ENCODE measurements at regions not wholly inside any gene's neighbourhood (a gene's known extent, or its start where the extent isn't known, plus 50 kb on each side); places are given as distances from the start of the nearest gene placed in this dataset.
"Not testable (repeated sequence)": the region's sequence is repeated elsewhere in the genome, so short reads cannot be mapped to it uniquely, and the experiment has no call there.

DNA sequence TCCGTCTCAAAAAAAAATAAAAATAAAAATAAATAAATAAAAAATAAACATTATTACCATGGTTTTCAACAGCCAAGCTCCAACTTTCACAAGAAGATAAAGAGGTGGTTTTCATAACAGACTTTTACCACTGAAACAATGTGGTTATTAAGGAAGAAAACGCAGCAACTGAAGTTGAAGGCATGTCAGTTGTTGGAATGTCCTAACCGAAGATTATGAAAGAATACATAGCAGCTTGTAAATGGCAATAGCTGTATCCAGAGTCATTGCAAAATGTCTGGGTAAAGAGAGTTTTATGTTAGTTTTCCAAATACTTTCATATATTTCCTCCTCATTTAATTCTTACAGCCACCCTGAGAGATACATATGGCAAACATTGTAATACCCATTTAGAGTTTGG, 161.6 kb upstream of the MARCKS start:
- DNase-seq (ENCODE audit: low read depth in 2 of 2) = no peak

DNA sequence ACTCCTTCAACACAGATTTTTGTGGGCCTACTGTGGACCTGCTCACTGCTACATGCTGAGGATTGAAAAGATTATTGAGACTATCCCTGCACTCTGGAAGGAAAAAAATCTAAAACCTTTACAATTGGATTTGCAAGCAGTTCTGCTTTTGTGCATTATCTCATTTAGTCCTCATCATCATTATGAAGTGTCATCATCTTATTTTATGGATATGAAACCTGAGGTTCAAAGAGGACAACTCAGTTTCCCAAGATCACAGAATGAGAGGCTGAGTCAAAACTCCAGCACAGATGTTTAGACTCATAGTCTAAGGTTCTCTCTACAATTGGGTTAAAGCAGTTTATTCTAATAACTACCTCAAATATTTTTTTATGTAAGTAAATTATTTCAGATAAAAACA, 160.2 kb upstream of the MARCKS start:
- DNase-seq (ENCODE audit: low read depth in 2 of 2) = no peak

- no peak for DNase-seq (ENCODE audit: low read depth in 2 of 2)
These were observed 159.3 kb upstream of the MARCKS start for GRCh38 chr6:113697632-113698410.

DNA sequence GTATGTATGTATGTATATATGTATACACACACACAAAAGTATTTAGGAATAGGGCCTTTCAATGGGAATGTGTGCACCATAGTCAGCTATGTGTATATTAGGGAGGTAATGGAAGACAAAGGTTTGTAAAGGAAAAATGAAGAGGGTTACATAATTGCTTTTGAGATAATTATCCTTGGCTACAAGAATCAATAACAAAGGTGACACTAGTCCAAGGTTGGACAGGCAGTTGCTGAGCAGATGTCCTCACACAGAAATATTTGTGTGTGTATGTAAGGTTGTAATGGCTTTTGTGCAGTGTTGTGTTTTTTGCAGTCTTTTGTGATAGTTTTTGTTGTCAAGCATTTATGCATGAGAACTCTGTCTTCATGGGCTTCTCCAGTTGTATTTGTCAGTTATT, 157.9 kb upstream of the MARCKS start:
- no peak for DNase-seq (ENCODE audit: low read depth in 2 of 2)

- no peak for DNase-seq (ENCODE audit: low read depth in 2 of 2)
These were observed 155.4 kb upstream of the MARCKS start for GRCh38 chr6:113701552-113702254.

DNA sequence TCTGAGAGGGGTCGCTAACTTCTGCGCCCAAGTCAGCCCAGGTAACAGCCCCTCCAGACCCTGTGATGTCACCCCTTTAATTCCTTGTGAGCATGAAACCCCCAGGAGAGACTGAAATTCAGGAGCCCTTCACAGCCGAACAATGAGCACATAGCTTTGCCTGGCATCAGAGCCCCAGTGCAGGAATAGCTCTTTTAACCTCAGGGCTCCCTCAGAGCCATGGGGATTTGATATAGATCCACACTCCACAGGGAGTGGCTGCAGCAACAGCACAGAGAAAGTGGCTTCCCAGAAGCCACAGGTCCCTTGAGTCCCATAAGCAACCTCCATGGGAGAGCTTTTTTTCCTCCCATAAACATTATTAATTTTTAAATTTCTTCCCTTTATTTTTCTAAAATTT, 150.0 kb upstream of the MARCKS start:
- DNase-seq (ENCODE audit: low read depth in 2 of 2) = no peak

GRCh38 chr6:113709936-113710509, 147.1 kb upstream of the MARCKS start:
- no peak for DNase-seq (ENCODE audit: low read depth in 2 of 2)

DNA sequence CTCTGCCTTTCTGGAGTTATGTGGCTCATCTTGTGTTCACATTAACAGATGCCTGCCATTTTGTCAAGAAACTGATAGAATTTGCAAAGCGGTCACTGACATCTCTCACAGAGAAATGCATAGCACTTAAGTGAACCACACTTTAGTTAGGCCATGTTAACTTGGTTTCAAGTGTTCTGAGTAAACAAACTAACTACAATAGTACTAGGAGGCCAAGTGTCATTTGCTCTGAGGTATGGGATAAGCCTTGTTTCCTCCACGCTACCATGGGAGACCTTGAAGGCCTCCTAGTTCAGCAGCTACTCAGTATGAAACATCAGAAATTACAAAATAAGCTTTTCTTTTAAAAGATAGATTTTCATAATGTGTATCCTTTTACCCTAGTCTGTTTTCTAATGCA, 143.5 kb upstream of the MARCKS start:
- no peak for DNase-seq (ENCODE audit: low read depth in 2 of 2)

GRCh38 chr6:113718588-113718987, 138.6 kb upstream of the MARCKS start:
- no peak for DNase-seq (ENCODE audit: low read depth in 2 of 2)

- no peak for DNase-seq (ENCODE audit: low read depth in 2 of 2)
These were observed 138.1 kb upstream of the MARCKS start for GRCh38 chr6:113719064-113719463.

- no peak for DNase-seq (ENCODE audit: low read depth in 2 of 2)
These were observed 137.6 kb upstream of the MARCKS start for GRCh38 chr6:113719545-113719944.

GRCh38 chr6:113723182-113723581, 134.0 kb upstream of the MARCKS start:
- DNase-seq (ENCODE audit: low read depth in 2 of 2) = no peak

DNA sequence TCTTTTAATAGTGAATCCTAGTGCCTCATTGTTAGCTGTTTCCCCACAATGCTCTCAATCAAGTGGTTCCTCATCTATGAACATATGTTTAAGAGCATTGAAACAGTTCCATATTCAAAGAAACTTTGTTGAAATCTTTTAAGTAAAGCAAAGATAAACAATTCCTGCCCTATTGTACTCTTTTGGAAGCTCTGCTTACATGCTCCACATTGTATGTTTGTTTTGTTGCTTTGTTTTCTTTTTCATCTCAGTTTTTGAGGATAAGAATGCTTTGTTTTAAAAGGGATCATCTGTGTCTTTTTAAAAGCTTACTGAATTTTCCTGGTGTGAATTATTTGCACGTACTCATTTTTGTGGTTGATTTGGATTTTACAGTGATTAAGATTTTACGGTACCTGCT, 132.2 kb upstream of the MARCKS start:
- DNase-seq (ENCODE audit: low read depth in 2 of 2) = not testable (repeated sequence)

DNA sequence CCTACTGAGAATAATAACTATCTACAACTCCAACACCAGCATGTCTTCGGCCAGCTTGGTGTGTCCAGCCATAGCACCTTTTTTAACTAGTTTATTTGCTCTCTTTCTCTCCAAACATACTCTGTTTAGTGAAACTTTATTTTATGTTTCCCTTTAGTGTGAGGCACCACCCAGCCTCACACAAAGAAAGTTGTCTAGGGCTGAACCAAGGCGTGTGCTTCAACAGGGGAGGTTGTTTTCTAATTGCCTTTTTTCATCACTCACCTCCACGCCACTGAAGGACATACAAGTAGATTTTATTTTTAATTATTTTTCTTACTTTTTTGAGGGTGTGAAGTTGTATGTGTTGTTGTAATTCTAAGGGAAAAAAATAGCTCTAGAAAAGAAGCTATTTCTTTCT, 125.6 kb upstream of the MARCKS start:
- DNase-seq (ENCODE audit: low read depth in 2 of 2) = no peak

- DNase-seq (ENCODE audit: low read depth in 2 of 2) = no peak
These were observed 124.7 kb upstream of the MARCKS start for GRCh38 chr6:113732384-113732966.

DNA sequence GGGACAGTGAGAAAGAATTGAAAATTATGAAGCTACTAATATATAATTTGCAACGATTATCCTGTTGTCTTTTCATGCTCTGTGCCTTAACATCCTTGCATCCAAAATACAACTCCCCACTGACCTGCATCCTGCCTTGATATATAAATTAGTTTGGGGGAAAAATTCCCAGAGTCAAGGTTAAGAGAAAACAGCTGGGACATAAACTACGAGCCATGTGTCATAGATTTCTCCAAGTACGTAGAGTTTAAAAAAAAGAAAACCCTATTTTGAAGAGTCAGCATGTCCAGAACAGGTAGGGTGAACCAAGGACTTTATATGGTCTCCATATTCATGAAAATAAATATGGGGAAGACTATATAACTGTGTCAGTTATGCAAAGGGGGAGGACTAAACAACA, 123.8 kb upstream of the MARCKS start:
- DNase-seq (ENCODE audit: low read depth in 2 of 2) = no peak

DNA sequence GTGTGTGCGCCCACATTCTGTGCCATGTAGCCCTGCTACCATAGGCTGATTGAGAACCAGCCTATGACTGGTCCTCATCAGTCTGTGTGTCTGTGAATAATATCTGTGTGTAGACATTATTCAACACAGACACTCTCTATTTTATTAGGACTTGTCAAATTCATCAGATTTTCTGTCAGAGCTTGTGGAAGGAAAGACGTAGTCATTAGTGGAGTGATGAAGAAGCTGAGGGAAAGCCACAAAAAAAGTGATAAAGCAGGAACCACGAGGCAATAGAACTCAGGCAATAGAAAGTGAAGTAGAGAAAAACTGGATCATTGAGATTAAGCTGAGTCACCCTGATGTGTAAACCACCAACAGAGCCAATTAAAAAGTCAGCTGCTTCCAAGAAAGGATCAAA, 122.2 kb upstream of the MARCKS start:
- no peak for DNase-seq (ENCODE audit: low read depth in 2 of 2)

GRCh38 chr6:113735491-113735890, 121.7 kb upstream of the MARCKS start:
- DNase-seq (ENCODE audit: low read depth in 2 of 2) = no peak

GRCh38 chr6:113736978-113737377, 120.2 kb upstream of the MARCKS start:
- DNase-seq (ENCODE audit: low read depth in 2 of 2) = no peak

DNA sequence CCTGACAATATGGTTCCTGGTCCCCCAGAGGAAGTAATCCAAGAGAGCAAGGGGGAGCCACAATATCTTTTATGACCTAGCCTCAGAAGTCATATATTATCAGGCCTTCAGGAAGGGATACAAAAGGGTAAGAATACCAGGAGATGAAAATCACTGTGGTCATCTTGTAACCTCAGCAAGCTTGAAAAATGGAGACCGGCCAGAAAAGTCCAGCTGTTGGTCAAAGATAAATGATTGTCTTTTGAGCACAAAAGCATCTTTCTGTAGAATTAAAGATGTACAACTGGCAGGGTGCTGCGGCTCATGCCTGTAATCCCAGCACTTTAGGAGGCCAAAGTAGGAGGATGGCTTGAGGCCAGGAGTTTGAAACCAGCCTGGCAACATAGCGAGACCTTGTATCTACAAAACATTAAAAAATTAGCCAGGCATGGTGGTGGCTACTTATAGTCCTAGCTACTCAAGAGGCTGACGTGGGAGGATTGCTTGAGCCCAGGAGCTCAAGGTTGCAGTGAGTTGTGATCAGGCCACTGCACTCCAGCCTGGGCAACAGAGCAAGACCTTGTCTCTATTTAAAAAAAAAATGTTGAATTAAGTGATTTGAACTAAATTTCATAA, 118.0 kb upstream of the MARCKS start:
- no peak for DNase-seq (ENCODE audit: low read depth in 2 of 2)

DNA sequence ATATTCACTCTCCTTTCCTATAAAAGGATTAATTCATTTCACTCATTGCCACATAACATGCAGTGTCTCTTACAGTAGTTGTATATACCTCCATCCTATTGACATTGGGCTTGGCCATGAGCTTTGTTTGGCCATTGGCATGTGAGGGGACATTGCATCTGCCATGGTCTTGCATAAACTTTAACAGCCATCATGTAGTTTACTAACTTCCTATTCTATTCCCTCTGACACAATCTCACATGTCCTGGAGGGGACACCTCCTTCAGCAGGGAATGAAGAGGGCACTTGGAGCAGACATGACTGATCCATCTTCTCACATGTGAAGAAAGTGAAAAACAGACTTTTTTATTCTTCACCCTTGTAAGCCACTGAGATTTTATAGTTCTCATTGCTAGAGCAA, 115.5 kb upstream of the MARCKS start:
- DNase-seq (ENCODE audit: low read depth in 2 of 2) = no peak

GRCh38 chr6:113742342-113742741, 114.8 kb upstream of the MARCKS start:
- no peak for DNase-seq (ENCODE audit: low read depth in 2 of 2)
